ENCODE measurements at regions not wholly inside any gene's neighbourhood (a gene's known extent, or its start where the extent isn't known, plus 50 kb on each side); places are given as distances from the start of the nearest gene placed in this dataset.

DNA sequence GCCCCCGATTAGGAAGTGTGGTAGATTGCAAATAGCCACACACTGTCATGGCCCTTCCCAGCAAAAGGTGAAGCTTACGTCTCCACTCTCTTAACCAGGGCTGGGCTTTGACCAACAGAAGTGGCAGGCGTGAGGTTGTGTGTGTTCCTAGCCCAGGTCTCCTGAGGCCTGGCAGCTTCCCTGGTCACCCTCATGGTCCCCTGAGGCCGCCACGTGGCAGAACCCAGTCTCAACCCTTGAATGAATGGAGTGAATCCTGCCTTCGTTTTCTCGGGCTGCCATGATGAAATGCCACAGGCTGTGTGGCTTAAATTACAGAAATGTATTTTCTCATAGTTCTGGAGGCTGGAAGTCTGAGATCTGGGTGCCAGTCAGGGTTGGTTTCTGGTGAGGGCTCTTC lies 370.4 kb downstream of the IRX2 start:
- TF ChIP-seq, protein P1, sequence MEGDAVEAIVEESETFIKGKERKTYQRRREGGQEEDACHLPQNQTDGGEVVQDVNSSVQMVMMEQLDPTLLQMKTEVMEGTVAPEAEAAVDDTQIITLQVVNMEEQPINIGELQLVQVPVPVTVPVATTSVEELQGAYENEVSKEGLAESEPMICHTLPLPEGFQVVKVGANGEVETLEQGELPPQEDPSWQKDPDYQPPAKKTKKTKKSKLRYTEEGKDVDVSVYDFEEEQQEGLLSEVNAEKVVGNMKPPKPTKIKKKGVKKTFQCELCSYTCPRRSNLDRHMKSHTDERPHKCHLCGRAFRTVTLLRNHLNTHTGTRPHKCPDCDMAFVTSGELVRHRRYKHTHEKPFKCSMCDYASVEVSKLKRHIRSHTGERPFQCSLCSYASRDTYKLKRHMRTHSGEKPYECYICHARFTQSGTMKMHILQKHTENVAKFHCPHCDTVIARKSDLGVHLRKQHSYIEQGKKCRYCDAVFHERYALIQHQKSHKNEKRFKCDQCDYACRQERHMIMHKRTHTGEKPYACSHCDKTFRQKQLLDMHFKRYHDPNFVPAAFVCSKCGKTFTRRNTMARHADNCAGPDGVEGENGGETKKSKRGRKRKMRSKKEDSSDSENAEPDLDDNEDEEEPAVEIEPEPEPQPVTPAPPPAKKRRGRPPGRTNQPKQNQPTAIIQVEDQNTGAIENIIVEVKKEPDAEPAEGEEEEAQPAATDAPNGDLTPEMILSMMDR (conservative IDR thresholded peaks at IDR 0.05; ENCODE audit: low read depth in 2 of 2) = no peak
- TF ChIP-seq POLR2AphosphoS5 (IDR thresholded peaks at IDR 0.05; ENCODE audit: low read depth) (no peak), EZH2phosphoT487 (IDR thresholded peaks at IDR 0.05; ENCODE audit: unreplicated experiment) (no peak), CREB1 (CRISPR knock-in tag; IDR thresholded peaks at IDR 0.05; ENCODE audit: low read depth) (no peak), EZH2 (IDR thresholded peaks at IDR 0.05; ENCODE audit: low read depth, unreplicated experiment) (no peak)

Measured in GM23338 (cell line).